NCI-H460 (cell line): ENCODE measurements at regions not wholly inside any gene's neighbourhood (a gene's known extent, or its start where the extent isn't known, plus 50 kb on each side); places are given as distances from the start of the nearest gene placed in this dataset.
A peak's percentile ranks its signal among the peaks of the same experiment; 100 is the strongest.
"Not testable (repeated sequence)": the region's sequence is repeated elsewhere in the genome, so short reads cannot be mapped to it uniquely, and the experiment has no call there.

ENCODE experiments used
- DNase-seq: peaks from one replicate; pipeline ENCODE4 v3.0.0-alpha.2; 2016; ENCODE audit warnings: low read depth; ENCODE audit errors: extremely low read depth

DNA sequence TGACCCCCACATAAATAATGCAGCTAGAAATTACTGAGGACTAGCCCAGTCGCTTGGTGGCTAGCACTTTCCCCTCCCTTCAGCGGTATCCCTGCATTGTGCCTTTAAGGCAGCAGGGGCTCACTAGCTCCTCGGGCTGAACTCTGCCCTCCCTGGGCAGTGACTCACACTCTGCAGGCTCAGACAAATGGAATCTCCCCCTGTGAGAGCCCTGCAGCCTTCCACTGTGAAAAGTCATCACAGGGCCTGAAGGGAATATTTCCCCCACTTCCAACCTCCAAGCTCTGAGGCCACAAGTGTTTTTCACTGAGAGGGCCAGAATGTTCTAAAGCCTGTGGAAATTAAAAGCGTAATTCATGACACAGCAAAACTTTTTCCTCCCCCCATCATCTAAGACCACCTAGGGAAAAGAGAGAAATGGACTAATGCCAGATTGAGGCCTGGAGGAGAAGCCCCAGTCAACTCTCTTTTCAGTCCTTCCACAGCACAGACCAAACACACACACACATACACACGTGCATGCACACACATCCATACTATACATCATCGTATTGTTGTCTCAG lies 93.6 kb upstream of the COL1A2 start:
- peak; percentile 75 for DNase-seq

- DNase-seq, result no peak
Measured at GRCh38 chr7:94303118-94303517, 91.6 kb upstream of the COL1A2 start.

DNA sequence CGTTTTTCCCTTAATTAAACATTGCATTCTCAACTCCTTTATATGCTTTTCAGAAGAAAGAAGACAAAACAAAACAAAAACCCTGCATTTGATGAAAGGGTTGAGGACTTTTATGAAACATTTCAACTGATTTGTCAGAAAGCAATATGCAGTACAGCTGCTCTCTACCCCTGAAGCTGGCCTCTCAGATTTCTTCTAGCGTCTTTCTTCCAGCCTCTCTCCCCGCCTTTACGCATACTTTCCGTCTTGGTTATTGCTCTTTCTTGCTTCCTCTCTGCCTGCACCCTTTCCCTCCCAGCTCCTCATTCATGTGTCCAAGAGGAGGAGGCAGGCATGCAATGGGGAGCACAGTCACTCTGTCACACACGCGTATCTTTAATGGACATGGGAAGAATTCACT lies 91.0 kb upstream of the COL1A2 start:
- DNase-seq, result no peak

DNA sequence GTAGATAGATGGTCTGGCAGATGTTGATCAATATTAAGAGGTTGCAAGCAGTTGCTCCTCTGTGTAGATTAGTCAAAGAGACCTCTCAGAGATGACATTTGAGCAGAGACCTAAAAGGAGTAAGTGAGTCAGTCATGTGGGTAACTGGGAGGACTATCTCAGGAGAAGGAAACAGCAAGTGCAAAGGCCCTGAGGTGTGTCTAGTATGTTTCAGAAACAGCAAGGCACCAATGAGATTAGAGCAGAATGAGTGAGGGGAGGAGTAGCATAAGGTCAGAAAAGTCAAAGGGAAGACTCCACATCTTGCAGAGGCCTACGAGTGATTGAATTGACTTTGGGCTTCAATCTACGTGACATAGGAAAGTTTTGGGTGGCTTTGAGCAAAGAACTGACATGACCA lies 89.8 kb upstream of the COL1A2 start:
- no peak for DNase-seq

- DNase-seq, result no peak
Measured at GRCh38 chr7:94305836-94306235, 88.9 kb upstream of the COL1A2 start.

DNA sequence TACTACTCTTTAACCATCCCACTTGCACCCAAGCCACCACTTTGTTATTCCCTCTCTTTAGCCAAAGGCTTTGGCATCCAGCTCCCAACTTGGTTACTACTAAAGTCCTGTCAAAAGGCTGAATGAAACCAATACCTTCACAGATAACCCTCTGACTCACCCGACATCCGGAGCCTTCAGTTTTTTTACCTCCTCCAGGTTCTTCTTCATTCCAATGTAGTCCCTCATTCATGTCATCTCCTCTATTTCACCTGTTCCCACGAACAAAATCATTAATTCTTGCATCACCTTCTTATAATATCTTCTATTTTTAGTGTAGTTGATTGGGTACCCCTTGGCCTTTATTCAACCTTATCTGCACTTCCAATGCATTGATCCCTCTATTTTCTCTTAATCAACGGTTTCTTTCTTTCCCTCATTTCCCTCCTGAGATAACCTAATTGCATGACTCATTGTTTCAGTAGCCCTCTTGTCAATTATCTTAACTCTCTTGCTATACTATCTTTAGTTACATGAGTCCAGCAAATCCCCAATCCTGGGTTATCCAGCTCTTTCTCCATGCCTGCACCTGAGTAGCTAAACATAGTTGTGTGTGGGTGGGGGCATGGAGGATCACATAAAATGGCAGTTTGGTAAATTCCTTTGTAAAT lies 87.2 kb upstream of the COL1A2 start:
- no peak for DNase-seq

GRCh38 chr7:94311515-94311914 lies 83.2 kb upstream of the COL1A2 start:
- no peak for DNase-seq

- DNase-seq, result no peak
Measured at GRCh38 chr7:94313926-94314325, 80.8 kb upstream of the COL1A2 start.

- DNase-seq, result no peak
Measured at GRCh38 chr7:94314413-94315410, 80.0 kb upstream of the COL1A2 start.

DNA sequence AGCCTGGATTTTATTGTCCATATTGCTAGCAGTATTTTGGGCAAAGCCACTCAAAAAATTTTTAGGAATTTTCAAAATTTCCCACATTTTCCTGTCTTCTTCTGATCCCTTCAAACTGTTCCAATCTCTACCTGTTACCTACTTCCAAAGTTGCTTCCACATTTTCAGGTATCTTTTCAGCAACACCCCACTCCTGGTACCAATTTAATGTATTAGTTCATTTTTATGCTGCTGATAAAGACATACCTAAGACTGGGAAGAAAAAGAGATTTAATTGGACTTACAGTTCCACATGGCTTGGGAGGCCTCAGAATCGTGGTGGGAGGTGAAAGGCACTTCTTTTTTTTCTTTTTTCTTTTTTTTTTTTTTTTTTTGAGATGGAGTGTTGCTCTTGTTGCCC lies 73.6 kb upstream of the COL1A2 start:
- not testable (repeated sequence) for DNase-seq

DNA sequence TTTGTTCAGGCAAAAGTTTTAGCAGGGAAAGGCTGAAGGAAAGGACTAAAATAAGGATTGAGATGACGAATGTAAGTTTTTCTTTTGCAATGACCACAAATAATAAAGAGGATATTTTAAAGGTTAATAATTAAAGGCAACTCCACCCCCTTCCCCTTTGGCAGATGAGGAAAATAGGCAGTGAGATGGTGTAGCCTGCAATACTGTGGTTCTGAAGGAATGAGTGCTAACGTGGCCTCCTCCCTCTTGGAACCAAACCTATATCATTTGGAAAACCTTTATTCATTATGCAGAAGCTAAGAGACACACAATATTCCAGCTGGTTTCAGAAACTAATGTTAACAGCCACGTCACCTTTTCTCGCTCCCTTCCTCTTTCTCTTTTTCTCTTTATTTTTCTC lies 70.9 kb upstream of the COL1A2 start:
- no peak for DNase-seq

GRCh38 chr7:94324380-94325121 lies 70.1 kb upstream of the COL1A2 start:
- no peak for DNase-seq

- no peak for DNase-seq
Measured at GRCh38 chr7:94325122-94325475, 69.6 kb upstream of the COL1A2 start.

GRCh38 chr7:94330269-94331020 lies 64.2 kb upstream of the COL1A2 start:
- DNase-seq, result no peak

DNA sequence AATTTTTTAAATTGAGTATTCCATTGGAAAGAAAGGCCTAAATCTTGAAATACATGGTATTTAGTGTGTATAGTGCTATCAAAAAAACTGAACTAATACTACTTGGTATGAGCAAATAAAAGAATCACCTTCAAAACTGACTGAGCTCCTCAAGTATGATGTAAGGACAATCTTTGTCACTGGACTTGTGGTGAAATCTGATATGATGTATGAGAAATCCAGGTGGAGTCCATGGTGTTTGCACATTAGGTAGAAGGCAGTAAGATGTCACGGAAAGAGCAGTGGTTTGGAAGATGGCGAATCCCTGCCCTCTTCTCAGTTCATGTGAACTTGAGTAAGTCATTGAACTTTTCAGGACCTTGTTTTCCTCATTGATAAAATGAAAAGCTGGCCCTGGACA lies 62.1 kb upstream of the COL1A2 start:
- DNase-seq, result no peak

DNA sequence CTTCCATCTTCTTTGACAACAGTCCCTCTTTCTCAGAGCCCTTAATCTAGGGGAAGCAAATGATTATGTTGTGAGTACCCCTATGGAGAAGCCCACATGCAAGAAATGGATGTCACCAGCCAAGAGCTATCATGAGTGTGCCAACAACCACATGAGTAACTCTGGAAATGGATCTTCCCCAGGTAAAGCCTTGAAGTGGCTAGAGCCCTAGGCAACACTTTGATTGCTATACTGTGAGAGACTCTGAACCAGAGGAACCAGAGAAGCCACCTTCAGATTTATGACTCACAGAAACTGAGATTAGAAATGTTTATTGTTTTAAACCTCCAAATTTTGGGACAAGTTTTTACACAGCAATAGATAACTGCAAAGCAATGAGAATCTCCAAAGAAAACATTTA lies 60.9 kb upstream of the COL1A2 start:
- no peak for DNase-seq

DNA sequence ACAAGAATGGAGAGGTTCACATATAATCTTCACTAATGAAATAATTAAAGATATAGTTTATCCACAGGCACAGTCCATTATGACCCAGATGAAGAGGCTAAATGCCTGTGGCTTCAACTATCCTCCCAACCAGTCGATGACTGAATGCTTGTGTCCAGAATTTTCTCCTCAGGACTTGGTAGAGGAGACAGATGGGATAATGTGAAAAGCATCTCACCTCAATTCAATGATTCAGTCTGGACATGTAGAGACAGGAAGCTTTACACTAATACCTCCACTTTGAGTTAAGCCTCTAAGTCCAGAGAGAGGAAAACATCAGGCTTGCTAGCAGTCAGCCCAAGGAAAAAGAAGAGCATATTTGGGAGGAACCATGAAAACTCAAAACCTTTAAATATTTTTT lies 59.1 kb upstream of the COL1A2 start:
- DNase-seq, result no peak

- DNase-seq, result no peak
Measured at GRCh38 chr7:94336009-94336408, 58.7 kb upstream of the COL1A2 start.

- no peak for DNase-seq
Measured at GRCh38 chr7:94338921-94339371, 55.7 kb upstream of the COL1A2 start.

- DNase-seq, result no peak
Measured at GRCh38 chr7:94344826-94345225, 49.9 kb upstream of the COL1A2 start.
